ENCODE measurements at regions not wholly inside any gene's neighbourhood (a gene's known extent, or its start where the extent isn't known, plus 50 kb on each side); places are given as distances from the start of the nearest gene placed in this dataset.

DNA sequence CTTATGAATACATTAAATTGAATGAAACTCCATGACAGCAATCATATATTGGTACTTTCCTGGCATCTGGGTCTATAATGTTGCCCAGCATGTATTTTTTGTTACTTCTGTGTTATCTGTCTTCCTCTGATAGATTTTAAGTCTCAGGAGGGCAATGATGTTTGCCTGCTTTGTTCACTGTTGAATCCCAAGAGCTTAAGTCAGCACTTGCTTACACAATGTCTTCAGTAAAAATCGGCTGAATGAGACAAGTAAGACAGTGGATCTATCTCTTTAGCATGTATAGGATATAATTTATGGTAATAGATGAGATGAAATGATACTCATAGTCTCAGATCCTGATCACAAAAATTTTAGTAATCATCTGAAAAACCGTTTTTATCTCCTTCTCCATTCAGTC, 1034.9 kb upstream of the EPHA7 start (continued):
- TF ChIP-seq, protein P1, sequence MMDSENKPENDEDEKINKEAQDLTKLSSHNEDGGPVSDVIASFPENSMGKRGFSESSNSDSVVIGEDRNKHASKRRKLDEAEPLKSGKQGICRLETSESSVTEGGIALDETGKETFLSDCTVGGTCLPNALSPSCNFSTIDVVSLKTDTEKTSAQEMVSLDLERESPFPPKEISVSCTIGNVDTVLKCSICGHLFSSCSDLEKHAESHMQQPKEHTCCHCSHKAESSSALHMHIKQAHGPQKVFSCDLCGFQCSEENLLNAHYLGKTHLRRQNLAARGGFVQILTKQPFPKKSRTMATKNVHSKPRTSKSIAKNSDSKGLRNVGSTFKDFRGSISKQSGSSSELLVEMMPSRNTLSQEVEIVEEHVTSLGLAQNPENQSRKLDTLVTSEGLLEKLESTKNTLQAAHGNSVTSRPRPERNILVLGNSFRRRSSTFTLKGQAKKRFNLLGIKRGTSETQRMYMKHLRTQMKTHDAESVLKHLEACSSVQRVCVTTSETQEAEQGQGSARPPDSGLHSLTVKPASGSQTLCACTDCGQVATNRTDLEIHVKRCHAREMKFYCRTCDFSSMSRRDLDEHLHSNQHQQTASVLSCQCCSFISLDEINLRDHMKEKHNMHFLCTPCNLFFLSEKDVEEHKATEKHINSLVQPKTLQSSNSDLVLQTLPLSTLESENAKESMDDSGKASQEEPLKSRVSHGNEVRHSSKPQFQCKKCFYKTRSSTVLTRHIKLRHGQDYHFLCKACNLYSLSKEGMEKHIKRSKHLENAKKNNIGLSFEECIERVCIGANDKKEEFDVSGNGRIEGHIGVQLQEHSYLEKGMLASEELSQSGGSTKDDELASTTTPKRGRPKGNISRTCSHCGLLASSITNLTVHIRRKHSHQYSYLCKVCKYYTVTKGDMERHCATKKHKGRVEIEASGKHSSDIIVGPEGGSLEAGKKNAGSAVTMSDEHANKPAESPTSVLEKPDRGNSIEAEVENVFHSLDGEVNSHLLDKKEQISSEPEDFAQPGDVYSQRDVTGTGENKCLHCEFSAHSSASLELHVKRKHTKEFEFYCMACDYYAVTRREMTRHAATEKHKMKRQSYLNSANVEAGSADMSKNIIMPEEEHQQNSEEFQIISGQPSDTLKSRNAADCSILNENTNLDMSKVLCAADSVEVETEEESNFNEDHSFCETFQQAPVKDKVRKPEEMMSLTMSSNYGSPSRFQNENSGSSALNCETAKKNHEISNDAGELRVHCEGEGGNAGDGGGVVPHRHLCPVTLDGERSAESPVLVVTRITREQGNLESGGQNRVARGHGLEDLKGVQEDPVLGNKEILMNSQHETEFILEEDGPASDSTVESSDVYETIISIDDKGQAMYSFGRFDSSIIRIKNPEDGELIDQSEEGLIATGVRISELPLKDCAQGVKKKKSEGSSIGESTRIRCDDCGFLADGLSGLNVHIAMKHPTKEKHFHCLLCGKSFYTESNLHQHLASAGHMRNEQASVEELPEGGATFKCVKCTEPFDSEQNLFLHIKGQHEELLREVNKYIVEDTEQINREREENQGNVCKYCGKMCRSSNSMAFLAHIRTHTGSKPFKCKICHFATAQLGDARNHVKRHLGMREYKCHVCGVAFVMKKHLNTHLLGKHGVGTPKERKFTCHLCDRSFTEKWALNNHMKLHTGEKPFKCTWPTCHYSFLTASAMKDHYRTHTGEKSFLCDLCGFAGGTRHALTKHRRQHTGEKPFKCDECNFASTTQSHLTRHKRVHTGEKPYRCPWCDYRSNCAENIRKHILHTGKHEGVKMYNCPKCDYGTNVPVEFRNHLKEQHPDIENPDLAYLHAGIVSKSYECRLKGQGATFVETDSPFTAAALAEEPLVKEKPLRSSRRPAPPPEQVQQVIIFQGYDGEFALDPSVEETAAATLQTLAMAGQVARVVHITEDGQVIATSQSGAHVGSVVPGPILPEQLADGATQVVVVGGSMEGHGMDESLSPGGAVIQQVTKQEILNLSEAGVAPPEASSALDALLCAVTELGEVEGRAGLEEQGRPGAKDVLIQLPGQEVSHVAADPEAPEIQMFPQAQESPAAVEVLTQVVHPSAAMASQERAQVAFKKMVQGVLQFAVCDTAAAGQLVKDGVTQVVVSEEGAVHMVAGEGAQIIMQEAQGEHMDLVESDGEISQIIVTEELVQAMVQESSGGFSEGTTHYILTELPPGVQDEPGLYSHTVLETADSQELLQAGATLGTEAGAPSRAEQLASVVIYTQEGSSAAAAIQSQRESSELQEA (CRISPR knock-in tag; IDR thresholded peaks at IDR 0.05; ENCODE audit: not compliant biosample characterization), result no peak
- no peak for TF ChIP-seq SMAD1 (CRISPR knock-in tag; IDR thresholded peaks at IDR 0.05; ENCODE audit: borderline replicate concordance, low read depth)
- TF ChIP-seq ZBTB3 (CRISPR knock-in tag; IDR thresholded peaks at IDR 0.05; ENCODE audit: borderline replicate concordance, low read depth), result no peak
- no peak for TF ChIP-seq MIXL1 (CRISPR knock-in tag; IDR thresholded peaks at IDR 0.05)
- TF ChIP-seq ZNF790 (CRISPR knock-in tag; IDR thresholded peaks at IDR 0.05; ENCODE audit: borderline replicate concordance), result no peak
- TF ChIP-seq ATRX (CRISPR knock-in tag; IDR thresholded peaks at IDR 0.05; ENCODE audit: borderline replicate concordance), result no peak
- TF ChIP-seq ZFX (CRISPR knock-in tag; IDR thresholded peaks at IDR 0.05; ENCODE audit: low read depth), result no peak

Data from HepG2 (cell line).